ENCODE measurements at regions not wholly inside any gene's neighbourhood (a gene's known extent, or its start where the extent isn't known, plus 50 kb on each side); places are given as distances from the start of the nearest gene placed in this dataset.

GRCh38 chr15:46556559-46557379 lies 921.9 kb downstream of the SQOR start:
- TF ChIP-seq CTCF (IDR thresholded peaks at IDR 0.05; ENCODE audit: insufficient read depth, low read length, poor library complexity, severe bottlenecking) (no peak), EZH2phosphoT487 (conservative IDR thresholded peaks at IDR 0.05; ENCODE audit: low read length) (no peak)

All from SU-DHL-6 (cell line).